ENCODE measurements at regions not wholly inside any gene's neighbourhood (a gene's known extent, or its start where the extent isn't known, plus 50 kb on each side); places are given as distances from the start of the nearest gene placed in this dataset.

DNA sequence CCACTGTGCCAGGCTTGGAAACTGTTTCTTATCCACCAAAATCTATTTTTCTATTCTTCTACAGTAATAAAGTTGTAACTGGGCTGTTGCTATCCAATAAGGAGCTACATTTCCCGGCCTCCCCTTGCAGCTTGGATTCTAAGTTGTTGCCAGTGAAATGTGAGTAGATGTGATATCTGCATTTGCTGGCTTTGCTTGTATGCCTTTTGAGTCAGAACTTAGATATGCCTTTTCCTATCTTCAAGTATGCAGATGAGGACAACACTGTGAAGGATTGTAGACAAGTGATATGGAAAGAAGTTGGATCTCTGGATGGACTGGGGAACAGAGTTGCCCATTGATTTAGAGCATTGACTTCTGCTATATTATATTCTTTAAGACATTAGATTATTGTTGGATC lies 236.9 kb downstream of the REEP3 start:
- Histone ChIP-seq H3K27me3 (replicated peaks; ENCODE audit: insufficient read depth, low read length) (no peaks in the 10 kb centered on the region), H3K79me2 (ENCODE audit: low read length) (no peaks in the 10 kb centered on the region), H2AFZ (ENCODE audit: low read length) (no peak overlapping the region)

DNA sequence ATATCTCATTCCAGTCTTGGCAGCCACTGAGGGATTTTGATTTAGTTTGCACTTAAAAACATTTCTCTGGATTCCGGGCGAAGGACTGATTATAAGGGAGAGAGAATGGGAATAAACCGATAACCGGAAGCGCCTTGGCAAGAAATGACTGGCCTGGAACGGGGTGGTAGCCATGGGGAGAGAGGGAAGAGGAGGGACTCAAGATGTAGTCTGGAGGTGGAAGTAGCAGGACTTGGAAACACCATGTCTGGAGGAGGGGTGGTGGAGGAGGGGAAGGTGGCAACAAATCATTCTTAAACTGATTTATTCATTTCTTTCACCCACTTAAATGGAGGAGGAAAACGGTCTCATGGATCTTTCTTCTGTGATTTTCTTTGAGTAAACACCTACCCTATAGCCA lies 238.1 kb downstream of the REEP3 start:
- Histone ChIP-seq H3K9ac (ENCODE audit: low read length) (no peak overlapping the region), H3F3A (ENCODE audit: insufficient read depth, low read length) (no peaks in the 10 kb centered on the region), H3K4me2 (ENCODE audit: low read depth, low read length) (no peak overlapping the region)

More for the DNA sequence above, 236.9 kb downstream of the REEP3 start:
- no peaks in the 10 kb centered on the region for H3K9me3 ChIP-seq (replicated peaks; ENCODE audit: insufficient read depth, low read length)
- no peak overlapping the region for H3K9ac ChIP-seq (ENCODE audit: low read length)
- H3K4me3 ChIP-seq (ENCODE audit: low read length) = no peak overlapping the region
- H3K4me1 ChIP-seq (ENCODE audit: low read length) = no peaks in the 10 kb centered on the region
- DNase-seq = no peak
- no peaks in the 10 kb centered on the region for H3F3A ChIP-seq (ENCODE audit: insufficient read depth, low read length)
- TF ChIP-seq EZH2 (optimal IDR thresholded peaks at IDR 0.05; ENCODE audit: low read depth, low read length) (no peak), EZH2phosphoT487 (IDR thresholded peaks at IDR 0.05; ENCODE audit: low read length) (no peak)
- TF ChIP-seq, protein P1, sequence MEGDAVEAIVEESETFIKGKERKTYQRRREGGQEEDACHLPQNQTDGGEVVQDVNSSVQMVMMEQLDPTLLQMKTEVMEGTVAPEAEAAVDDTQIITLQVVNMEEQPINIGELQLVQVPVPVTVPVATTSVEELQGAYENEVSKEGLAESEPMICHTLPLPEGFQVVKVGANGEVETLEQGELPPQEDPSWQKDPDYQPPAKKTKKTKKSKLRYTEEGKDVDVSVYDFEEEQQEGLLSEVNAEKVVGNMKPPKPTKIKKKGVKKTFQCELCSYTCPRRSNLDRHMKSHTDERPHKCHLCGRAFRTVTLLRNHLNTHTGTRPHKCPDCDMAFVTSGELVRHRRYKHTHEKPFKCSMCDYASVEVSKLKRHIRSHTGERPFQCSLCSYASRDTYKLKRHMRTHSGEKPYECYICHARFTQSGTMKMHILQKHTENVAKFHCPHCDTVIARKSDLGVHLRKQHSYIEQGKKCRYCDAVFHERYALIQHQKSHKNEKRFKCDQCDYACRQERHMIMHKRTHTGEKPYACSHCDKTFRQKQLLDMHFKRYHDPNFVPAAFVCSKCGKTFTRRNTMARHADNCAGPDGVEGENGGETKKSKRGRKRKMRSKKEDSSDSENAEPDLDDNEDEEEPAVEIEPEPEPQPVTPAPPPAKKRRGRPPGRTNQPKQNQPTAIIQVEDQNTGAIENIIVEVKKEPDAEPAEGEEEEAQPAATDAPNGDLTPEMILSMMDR (IDR thresholded peaks at IDR 0.05; ENCODE audit: low read length) = no peak
- H3K27ac ChIP-seq (ENCODE audit: low read length) = no peak overlapping the region
- H3K36me3 ChIP-seq (replicated peaks; ENCODE audit: insufficient read depth, low read length) = no peaks in the 10 kb centered on the region
- no peaks in the 10 kb centered on the region for H4K20me1 ChIP-seq (ENCODE audit: insufficient read depth, low read length)
- no peak overlapping the region for H3K4me2 ChIP-seq (ENCODE audit: low read depth, low read length)
- H3K9me2 ChIP-seq (replicated peaks; ENCODE audit: insufficient read depth, low read length) = no peaks in the 10 kb centered on the region

DNA sequence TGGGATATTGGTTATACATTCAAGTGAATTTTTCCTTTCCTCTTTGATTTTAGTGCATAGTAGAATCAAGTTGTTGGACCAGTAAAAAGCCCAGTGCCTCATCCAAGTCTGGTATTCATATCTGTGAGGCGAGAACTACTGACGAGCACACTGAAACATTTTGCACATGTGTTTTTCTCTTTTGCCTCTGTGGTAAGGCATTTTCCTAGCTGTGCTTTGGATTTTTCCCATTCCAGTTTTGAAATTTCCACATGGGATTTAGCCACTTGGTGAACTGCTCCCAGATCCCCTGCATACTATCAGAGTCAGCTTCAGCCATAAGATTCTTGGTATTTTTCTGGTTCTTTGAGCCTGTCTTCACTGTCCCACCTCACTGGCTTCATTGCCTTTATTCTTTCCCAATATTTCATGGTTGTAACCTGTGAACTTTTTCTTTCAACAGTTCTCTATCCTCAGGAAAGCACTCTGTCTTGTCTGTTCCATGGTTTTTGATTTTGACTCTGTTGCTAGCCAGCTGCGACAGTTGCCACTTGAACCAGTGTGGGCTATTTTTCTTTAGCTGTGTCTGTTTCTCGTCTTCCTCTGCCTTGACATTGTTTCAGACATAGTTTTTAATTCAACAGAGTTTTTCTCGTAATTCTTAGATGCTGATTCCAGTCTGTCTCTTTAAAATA lies 239.0 kb downstream of the REEP3 start:
- Histone ChIP-seq H2AFZ (ENCODE audit: low read length) (no peak overlapping the region), H4K20me1 (ENCODE audit: insufficient read depth, low read length) (no peaks in the 10 kb centered on the region), H3K9me2 (replicated peaks; ENCODE audit: insufficient read depth, low read length) (no peaks in the 10 kb centered on the region), H3K36me3 (replicated peaks; ENCODE audit: insufficient read depth, low read length) (no peaks in the 10 kb centered on the region), H3K79me2 (ENCODE audit: low read length) (no peaks in the 10 kb centered on the region), H3K4me2 (ENCODE audit: low read depth, low read length) (no peak overlapping the region), H3K9me3 (replicated peaks; ENCODE audit: insufficient read depth, low read length) (no peaks in the 10 kb centered on the region), H3K4me3 (ENCODE audit: low read length) (no peak overlapping the region), H3K4me1 (ENCODE audit: low read length) (no peaks in the 10 kb centered on the region), H3K27ac (ENCODE audit: low read length) (no peak overlapping the region), H3K9ac (ENCODE audit: low read length) (no peak overlapping the region), H3K27me3 (replicated peaks; ENCODE audit: insufficient read depth, low read length) (no peaks in the 10 kb centered on the region), H3F3A (ENCODE audit: insufficient read depth, low read length) (no peaks in the 10 kb centered on the region)
- no peak for DNase-seq
- TF ChIP-seq, protein P1 (IDR thresholded peaks at IDR 0.05; ENCODE audit: low read length) = no peak
- TF ChIP-seq EZH2phosphoT487 (IDR thresholded peaks at IDR 0.05; ENCODE audit: low read length) = no peak
- TF ChIP-seq EZH2 (optimal IDR thresholded peaks at IDR 0.05; ENCODE audit: low read depth, low read length) = no peak

More for the DNA sequence above, 238.1 kb downstream of the REEP3 start:
- Histone ChIP-seq H3K79me2 (ENCODE audit: low read length) (no peaks in the 10 kb centered on the region), H2AFZ (ENCODE audit: low read length) (no peak overlapping the region), H3K9me2 (replicated peaks; ENCODE audit: insufficient read depth, low read length) (no peaks in the 10 kb centered on the region), H3K4me3 (ENCODE audit: low read length) (no peak overlapping the region), H4K20me1 (ENCODE audit: insufficient read depth, low read length) (no peaks in the 10 kb centered on the region), H3K27ac (ENCODE audit: low read length) (no peak overlapping the region), H3K4me1 (ENCODE audit: low read length) (no peaks in the 10 kb centered on the region), H3K9me3 (replicated peaks; ENCODE audit: insufficient read depth, low read length) (no peaks in the 10 kb centered on the region), H3K27me3 (replicated peaks; ENCODE audit: insufficient read depth, low read length) (no peaks in the 10 kb centered on the region), H3K36me3 (replicated peaks; ENCODE audit: insufficient read depth, low read length) (no peaks in the 10 kb centered on the region)
- no peak for TF ChIP-seq EZH2phosphoT487 (IDR thresholded peaks at IDR 0.05; ENCODE audit: low read length)
- TF ChIP-seq, protein P1 (IDR thresholded peaks at IDR 0.05; ENCODE audit: low read length) = no peak
- TF ChIP-seq EZH2 (optimal IDR thresholded peaks at IDR 0.05; ENCODE audit: low read depth, low read length) = no peak
- DNase-seq = no peak

All from MM.1S (cell line).